ENCODE measurements at regions not wholly inside any gene's neighbourhood (a gene's known extent, or its start where the extent isn't known, plus 50 kb on each side); places are given as distances from the start of the nearest gene placed in this dataset.
"Not testable (repeated sequence)": the region's sequence is repeated elsewhere in the genome, so short reads cannot be mapped to it uniquely, and the experiment has no call there.

DNA sequence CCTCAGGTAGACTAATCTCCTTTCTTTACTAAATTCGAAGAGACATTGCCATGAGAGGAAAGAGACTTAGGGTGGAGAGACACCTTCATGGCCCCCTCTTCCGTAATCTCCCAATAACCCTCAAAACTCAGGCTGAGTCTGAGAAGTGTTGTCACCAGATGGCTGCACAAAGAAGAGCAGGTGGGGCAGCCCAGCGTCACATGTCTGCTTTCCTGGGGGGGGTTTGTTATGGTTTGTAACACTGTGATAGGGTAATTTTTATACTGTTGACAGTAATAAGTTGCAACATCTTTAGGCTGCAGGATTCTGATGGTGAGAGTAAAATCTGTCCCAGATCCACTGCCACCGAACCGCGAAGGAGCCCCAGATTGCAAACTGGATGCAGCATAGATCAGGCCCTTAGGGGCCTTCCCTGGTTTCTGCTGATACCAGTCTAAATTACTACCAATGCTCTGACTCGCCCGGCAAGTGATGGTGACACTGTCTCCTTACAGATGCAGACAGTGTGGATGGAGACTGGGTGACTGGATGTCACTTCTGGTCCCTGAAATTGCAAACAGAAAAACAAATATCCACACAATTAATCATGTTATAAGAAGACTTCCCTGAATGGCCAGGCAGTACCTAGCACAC is 595.1 kb downstream of the RPIA start:
- dilution Hi-C loops (cut with MboI; ENCODE audit: extremely low pct_ligation_motif_present, low sequenced_read_pairs); H3K27me3 ChIP-seq (ENCODE audit: control insufficient read depth in 2 of 2, insufficient read depth in 2 of 2, low read length in 2 of 2); H3K27ac ChIP-seq (ENCODE audit: insufficient read depth, low read depth, low read length); H4K20me1 ChIP-seq (replicated peaks; ENCODE audit: control insufficient read depth, extremely low read depth, insufficient read depth, low read length); H3K79me2 ChIP-seq (ENCODE audit: control insufficient read depth, insufficient read depth, low read length); H3K9me1 ChIP-seq (replicated peaks; ENCODE audit: control insufficient read depth, extremely low read depth, insufficient read depth, low read length); intact Hi-C loops (cut with micrococcal nuclease); H3K4me1 ChIP-seq (ENCODE audit: control insufficient read depth, extremely low read depth, insufficient read depth, low read length); H2AFZ ChIP-seq (ENCODE audit: low read depth, low read length); POLR2A ChIA-PET; H3K4me2 ChIP-seq (ENCODE audit: insufficient read depth, low read length); BruUV-seq (replicated peaks); FAIRE-seq; H3K9me3 ChIP-seq (replicated peaks; ENCODE audit: control insufficient read depth, insufficient read depth, low read length); H3K4me3 ChIP-seq (replicated peaks in 1 of 3; ENCODE audit: insufficient read depth in 1 of 3, low read depth in 1 of 3, low read length in 3 of 3); H3K9ac ChIP-seq (replicated peaks; ENCODE audit: extremely low read depth, insufficient read depth, low read length); CTCF ChIA-PET; DNase-seq (ENCODE audit: low read depth, low spot score); H3K36me3 ChIP-seq (ENCODE audit: control insufficient read depth in 2 of 2, extremely low read depth in 1 of 2, insufficient read depth in 2 of 2, low read length in 2 of 2): not testable (repeated sequence)

DNA sequence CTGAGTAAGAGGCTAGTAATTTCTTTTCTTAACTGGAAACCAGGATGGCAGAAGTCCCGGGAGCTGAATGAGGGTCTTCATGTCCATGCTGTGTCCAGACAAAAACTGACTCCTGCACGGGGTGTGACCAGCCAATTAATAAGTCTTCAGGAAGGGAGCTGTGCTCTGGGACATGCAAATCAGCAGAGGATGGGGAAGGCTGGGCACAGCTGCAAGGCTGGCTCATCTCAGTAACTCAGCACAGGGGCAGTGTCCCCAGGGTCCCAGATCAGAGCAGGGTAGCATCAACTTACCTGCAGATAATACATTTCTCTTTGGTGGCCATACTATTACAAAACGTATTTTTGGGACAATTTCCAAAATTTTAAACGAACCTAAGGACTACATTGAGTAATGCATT is 595.6 kb downstream of the RPIA start:
- H3K36me3 ChIP-seq (ENCODE audit: control insufficient read depth in 2 of 2, extremely low read depth in 1 of 2, insufficient read depth in 2 of 2, low read length in 2 of 2); intact Hi-C loops (cut with micrococcal nuclease); H3K9me3 ChIP-seq (replicated peaks; ENCODE audit: control insufficient read depth, insufficient read depth, low read length); H3K4me3 ChIP-seq (replicated peaks in 1 of 3; ENCODE audit: insufficient read depth in 1 of 3, low read depth in 1 of 3, low read length in 3 of 3); H3K27ac ChIP-seq (ENCODE audit: insufficient read depth, low read depth, low read length); H3K4me1 ChIP-seq (ENCODE audit: control insufficient read depth, extremely low read depth, insufficient read depth, low read length); H2AFZ ChIP-seq (ENCODE audit: low read depth, low read length); FAIRE-seq; H3K9ac ChIP-seq (replicated peaks; ENCODE audit: extremely low read depth, insufficient read depth, low read length); CTCF ChIA-PET; H3K27me3 ChIP-seq (ENCODE audit: control insufficient read depth in 2 of 2, insufficient read depth in 2 of 2, low read length in 2 of 2); DNase-seq (ENCODE audit: low read depth, low spot score); dilution Hi-C loops (cut with MboI; ENCODE audit: extremely low pct_ligation_motif_present, low sequenced_read_pairs); H4K20me1 ChIP-seq (replicated peaks; ENCODE audit: control insufficient read depth, extremely low read depth, insufficient read depth, low read length); POLR2A ChIA-PET; H3K4me2 ChIP-seq (ENCODE audit: insufficient read depth, low read length); BruUV-seq (replicated peaks); H3K79me2 ChIP-seq (ENCODE audit: control insufficient read depth, insufficient read depth, low read length); H3K9me1 ChIP-seq (replicated peaks; ENCODE audit: control insufficient read depth, extremely low read depth, insufficient read depth, low read length): not testable (repeated sequence)

DNA sequence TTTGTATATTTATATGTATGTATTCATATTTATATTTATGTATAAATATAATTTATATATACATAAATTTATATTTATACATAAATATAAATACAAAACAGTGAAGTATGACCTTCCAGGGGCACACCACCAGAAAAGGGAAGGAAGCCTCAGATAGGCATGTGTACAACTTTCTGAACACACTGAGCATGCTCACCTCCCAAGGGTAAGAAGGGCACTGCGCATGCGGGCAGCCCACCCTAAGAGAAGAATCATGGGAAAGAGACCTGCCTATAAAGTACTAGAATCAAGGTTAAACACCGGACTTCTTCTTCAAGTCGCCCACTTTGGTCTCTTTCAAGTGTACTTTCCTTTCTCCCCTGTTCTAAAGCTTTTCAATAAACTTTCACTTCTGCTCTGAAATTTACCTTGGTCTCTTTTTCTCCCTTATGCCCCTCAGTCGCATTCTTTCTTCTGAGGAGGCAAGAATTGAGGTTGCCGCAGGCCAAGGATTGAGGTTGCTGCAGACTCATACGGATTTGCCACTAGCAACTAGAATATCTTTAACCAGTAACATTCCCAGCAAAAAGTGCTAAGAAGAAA is 600.3 kb downstream of the RPIA start:
- H3K9ac ChIP-seq (replicated peaks; ENCODE audit: extremely low read depth, insufficient read depth, low read length); CTCF ChIA-PET; H3K79me2 ChIP-seq (ENCODE audit: control insufficient read depth, insufficient read depth, low read length); H2AFZ ChIP-seq (ENCODE audit: low read depth, low read length); H3K4me3 ChIP-seq (replicated peaks in 1 of 3; ENCODE audit: insufficient read depth in 1 of 3, low read depth in 1 of 3, low read length in 3 of 3); H3K4me2 ChIP-seq (ENCODE audit: insufficient read depth, low read length); H4K20me1 ChIP-seq (replicated peaks; ENCODE audit: control insufficient read depth, extremely low read depth, insufficient read depth, low read length); H3K9me3 ChIP-seq (replicated peaks; ENCODE audit: control insufficient read depth, insufficient read depth, low read length); H3K36me3 ChIP-seq (ENCODE audit: control insufficient read depth in 2 of 2, extremely low read depth in 1 of 2, insufficient read depth in 2 of 2, low read length in 2 of 2); H3K9me1 ChIP-seq (replicated peaks; ENCODE audit: control insufficient read depth, extremely low read depth, insufficient read depth, low read length); BruUV-seq (replicated peaks); H3K27me3 ChIP-seq (ENCODE audit: control insufficient read depth in 2 of 2, insufficient read depth in 2 of 2, low read length in 2 of 2); POLR2A ChIA-PET; dilution Hi-C loops (cut with MboI; ENCODE audit: extremely low pct_ligation_motif_present, low sequenced_read_pairs); H3K4me1 ChIP-seq (ENCODE audit: control insufficient read depth, extremely low read depth, insufficient read depth, low read length); H3K27ac ChIP-seq (ENCODE audit: insufficient read depth, low read depth, low read length); intact Hi-C loops (cut with micrococcal nuclease); DNase-seq (ENCODE audit: low read depth, low spot score); FAIRE-seq: not testable (repeated sequence)

DNA sequence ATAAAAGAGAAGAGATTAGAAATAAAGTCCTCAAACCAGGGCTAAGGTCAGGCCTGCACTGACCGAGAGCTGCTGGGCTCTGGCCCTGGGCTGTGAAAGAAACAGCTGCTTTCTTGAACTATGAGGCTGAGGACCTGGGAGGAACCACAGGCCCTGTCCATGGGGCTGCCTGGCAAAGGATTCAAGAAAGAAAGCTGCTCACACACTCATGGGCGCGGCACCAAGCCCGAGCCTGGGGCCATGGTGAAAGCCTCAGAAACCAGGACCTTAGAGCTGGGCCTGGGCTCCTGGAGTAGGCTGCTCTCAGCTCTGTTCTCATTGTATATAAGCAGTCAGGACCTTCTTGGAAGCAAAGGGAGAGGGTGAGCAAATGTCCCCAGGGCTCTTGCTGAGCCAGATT is 601.9 kb downstream of the RPIA start:
- H3K9me3 ChIP-seq (replicated peaks; ENCODE audit: control insufficient read depth, insufficient read depth, low read length); H3K4me2 ChIP-seq (ENCODE audit: insufficient read depth, low read length); dilution Hi-C loops (cut with MboI; ENCODE audit: extremely low pct_ligation_motif_present, low sequenced_read_pairs); H2AFZ ChIP-seq (ENCODE audit: low read depth, low read length); H3K79me2 ChIP-seq (ENCODE audit: control insufficient read depth, insufficient read depth, low read length); H4K20me1 ChIP-seq (replicated peaks; ENCODE audit: control insufficient read depth, extremely low read depth, insufficient read depth, low read length); H3K27ac ChIP-seq (ENCODE audit: insufficient read depth, low read depth, low read length); H3K27me3 ChIP-seq (ENCODE audit: control insufficient read depth in 2 of 2, insufficient read depth in 2 of 2, low read length in 2 of 2); H3K36me3 ChIP-seq (ENCODE audit: control insufficient read depth in 2 of 2, extremely low read depth in 1 of 2, insufficient read depth in 2 of 2, low read length in 2 of 2); POLR2A ChIA-PET; intact Hi-C loops (cut with micrococcal nuclease); H3K9ac ChIP-seq (replicated peaks; ENCODE audit: extremely low read depth, insufficient read depth, low read length); BruUV-seq (replicated peaks); H3K4me1 ChIP-seq (ENCODE audit: control insufficient read depth, extremely low read depth, insufficient read depth, low read length); H3K4me3 ChIP-seq (replicated peaks in 1 of 3; ENCODE audit: insufficient read depth in 1 of 3, low read depth in 1 of 3, low read length in 3 of 3); CTCF ChIA-PET; H3K9me1 ChIP-seq (replicated peaks; ENCODE audit: control insufficient read depth, extremely low read depth, insufficient read depth, low read length); FAIRE-seq; DNase-seq (ENCODE audit: low read depth, low spot score): not testable (repeated sequence)
